ENCODE measurements at regions not wholly inside any gene's neighbourhood (a gene's known extent, or its start where the extent isn't known, plus 50 kb on each side); places are given as distances from the start of the nearest gene placed in this dataset.

GRCh38 chr2:117485588-117485987 is 328.9 kb upstream of the DDX18 start:
- no peak for ATAC-seq

GRCh38 chr2:117486081-117486480 is 328.4 kb upstream of the DDX18 start:
- TF ChIP-seq ZFP30 (CRISPR knock-in tag; IDR thresholded peaks at IDR 0.05) (no peak), CREB5 (CRISPR knock-in tag; IDR thresholded peaks at IDR 0.05; ENCODE audit: low read depth) (no peak), CSDC2 (CRISPR knock-in tag; IDR thresholded peaks at IDR 0.05) (no peak), PPARA (CRISPR knock-in tag; IDR thresholded peaks at IDR 0.05; ENCODE audit: borderline replicate concordance) (no peak), RARB (CRISPR knock-in tag; IDR thresholded peaks at IDR 0.05) (no peak), TCF4 (CRISPR knock-in tag; IDR thresholded peaks at IDR 0.05; ENCODE audit: borderline replicate concordance) (no peak), ESRRG (CRISPR knock-in tag; IDR thresholded peaks at IDR 0.05) (no peak), CSRNP3 (CRISPR knock-in tag; IDR thresholded peaks at IDR 0.05) (no peak), ZFP3 (CRISPR knock-in tag; IDR thresholded peaks at IDR 0.05) (no peak), ISL1 (CRISPR knock-in tag; IDR thresholded peaks at IDR 0.05) (no peak)
- no peak for ATAC-seq

More at GRCh38 chr2:117485588-117485987, 328.9 kb upstream of the DDX18 start:
- no peak for TF ChIP-seq ZNF8 (CRISPR knock-in tag; IDR thresholded peaks at IDR 0.05)
- TF ChIP-seq ARNTL (CRISPR knock-in tag; IDR thresholded peaks at IDR 0.05; ENCODE audit: borderline replicate concordance, low read depth) = no peak
- no peak for TF ChIP-seq ZNF70 (CRISPR knock-in tag; IDR thresholded peaks at IDR 0.05)
- no peak for TF ChIP-seq TSHZ2 (CRISPR knock-in tag; IDR thresholded peaks at IDR 0.05)
- TF ChIP-seq RARB (CRISPR knock-in tag; IDR thresholded peaks at IDR 0.05) = no peak
- TF ChIP-seq BACH2 (CRISPR knock-in tag; IDR thresholded peaks at IDR 0.05; ENCODE audit: borderline replicate concordance) = no peak
- no peak for TF ChIP-seq CREB5 (CRISPR knock-in tag; IDR thresholded peaks at IDR 0.05; ENCODE audit: low read depth)
- no peak for TF ChIP-seq SNAI2 (CRISPR knock-in tag; IDR thresholded peaks at IDR 0.05)
- TF ChIP-seq ZNF565 (CRISPR knock-in tag; conservative IDR thresholded peaks at IDR 0.05; ENCODE audit: low read depth) = no peak
- no peak for TF ChIP-seq CSDC2 (CRISPR knock-in tag; IDR thresholded peaks at IDR 0.05)
- TF ChIP-seq ESRRG (CRISPR knock-in tag; IDR thresholded peaks at IDR 0.05) = no peak

GRCh38 chr2:117492209-117492851 is 322.2 kb upstream of the DDX18 start:
- ATAC-seq = no peak
- TF ChIP-seq ZFP30 (CRISPR knock-in tag; IDR thresholded peaks at IDR 0.05) (no peak), TCF4 (CRISPR knock-in tag; IDR thresholded peaks at IDR 0.05; ENCODE audit: borderline replicate concordance) (no peak)

GRCh38 chr2:117500721-117501120 is 313.8 kb upstream of the DDX18 start:
- ATAC-seq = no peak
- TF ChIP-seq TSHZ2 (CRISPR knock-in tag; IDR thresholded peaks at IDR 0.05) (no peak), PPARA (CRISPR knock-in tag; IDR thresholded peaks at IDR 0.05; ENCODE audit: borderline replicate concordance) (no peak), PATZ1 (CRISPR knock-in tag; IDR thresholded peaks at IDR 0.05; ENCODE audit: borderline replicate concordance) (no peak), TCF4 (CRISPR knock-in tag; IDR thresholded peaks at IDR 0.05; ENCODE audit: borderline replicate concordance) (no peak)
